GM18499 (cell line): ENCODE measurements at regions not wholly inside any gene's neighbourhood (a gene's known extent, or its start where the extent isn't known, plus 50 kb on each side); places are given as distances from the start of the nearest gene placed in this dataset.

Experiments used
- ATAC-seq: cut with Tn5 transposase; IDR thresholded peaks from one replicate; pipeline ENCODE4 v1.9.1; 2021; ENCODE audit warnings: moderate number of reproducible peaks; ENCODE audit not compliant: insufficient read depth, unreplicated experiment

GRCh38 chr4:152044331-152045036 is 283.7 kb upstream of the GATB start:
- ATAC-seq, result no peak

- no peak for ATAC-seq
Measured at GRCh38 chr4:152041295-152041694, 280.5 kb upstream of the GATB start.

- ATAC-seq, result no peak
Measured at GRCh38 chr4:152039691-152040090, 278.9 kb upstream of the GATB start.

- no peak for ATAC-seq
Measured at GRCh38 chr4:152039023-152039481, 278.2 kb upstream of the GATB start.

- ATAC-seq, result no peak
Measured at GRCh38 chr4:152038238-152038637, 277.4 kb upstream of the GATB start.

- ATAC-seq, result no peak
Measured at GRCh38 chr4:152037435-152037834, 276.6 kb upstream of the GATB start.

GRCh38 chr4:152033621-152034020 is 272.8 kb upstream of the GATB start:
- no peak for ATAC-seq

- ATAC-seq, result no peak
Measured at GRCh38 chr4:152032722-152033131, 271.9 kb upstream of the GATB start.

GRCh38 chr4:152029631-152030030 is 268.8 kb upstream of the GATB start:
- no peak for ATAC-seq

- ATAC-seq, result no peak
Measured at GRCh38 chr4:152028131-152028530, 267.3 kb upstream of the GATB start.

GRCh38 chr4:152024881-152025280 is 264.1 kb upstream of the GATB start:
- no peak for ATAC-seq

GRCh38 chr4:152023674-152024073 is 262.9 kb upstream of the GATB start:
- ATAC-seq, result no peak

- ATAC-seq, result no peak
Measured at GRCh38 chr4:152022543-152022942, 261.7 kb upstream of the GATB start.

- ATAC-seq, result no peak
Measured at GRCh38 chr4:152021788-152022438, 261.1 kb upstream of the GATB start.

- no peak for ATAC-seq
Measured at GRCh38 chr4:152020073-152020472, 259.3 kb upstream of the GATB start.

GRCh38 chr4:152016303-152016620 is 255.5 kb upstream of the GATB start:
- ATAC-seq, result no peak

- no peak for ATAC-seq
Measured at GRCh38 chr4:152015597-152016302, 254.9 kb upstream of the GATB start.

- peak; percentile 73 for ATAC-seq
Measured at GRCh38 chr4:152014280-152014679, 253.5 kb upstream of the GATB start.

GRCh38 chr4:152011469-152011868 is 250.7 kb upstream of the GATB start:
- no peak for ATAC-seq

- no peak for ATAC-seq
Measured at GRCh38 chr4:152010710-152011079, 249.9 kb upstream of the GATB start.

GRCh38 chr4:152009983-152010709 is 249.3 kb upstream of the GATB start:
- ATAC-seq, result no peak
